HepG2 (cell line): ENCODE measurements at regions not wholly inside any gene's neighbourhood (a gene's known extent, or its start where the extent isn't known, plus 50 kb on each side); places are given as distances from the start of the nearest gene placed in this dataset.

ENCODE experiments used
- ATAC-seq: fragments of 200-7000 bp; cut with Tn5 transposase; 3 replicates; pipeline ENCODE4 v1.9.1; 2020; ENCODE audit warnings: mild to moderate bottlenecking, moderate library complexity
- BruUV-seq: library from RNA; stranded (reverse); fragments of 400-500 nt; replicated peaks from 2 replicates; lab custom pipeline; 2021; lab: Mats Ljungman, UMichigan
- CTCF ChIA-PET: fragments of 300-600 bp; formaldehyde crosslinking; extraction: SDS; loops from one replicate; lab custom pipeline; 2021; ENCODE audit warnings: low total read pairs, inconsistent platforms, low intra/inter-chr PET ratio; lab: Yijun Ruan, JAX
- POLR2A ChIA-PET: fragments of 350-600 bp; sonication (Branson Sonifier 250); formaldehyde crosslinking; loops from one replicate; lab custom pipeline; 2020; ENCODE audit warnings: antibody characterized with exemption, inconsistent platforms; lab: Yijun Ruan, JAX
- DNase-seq: peaks from one replicate; pipeline ENCODE4 v3.0.0-alpha.2; 2015; ENCODE audit warnings: low spot score
- FAIRE-seq: peaks from 3 replicates; lab custom pipeline; 2011; peaks lifted over from hg19 to GRCh38; lab: Jason Lieb, UNC
- H2AFZ ChIP-seq: one replicate; pipeline ENCODE4 v1.6.1; 2011; ENCODE audit warnings: low read length, inconsistent platforms
- H3K27ac ChIP-seq: fragments of 300-600 bp; 3 replicates; pipeline ENCODE4 v1.8.0; 2011; ENCODE audit warnings: mixed run types, mild to moderate bottlenecking, mixed read lengths, low read length, inconsistent platforms; ENCODE audit not compliant: insufficient read depth; ENCODE audit errors: extremely low read length
- H3K27me3 ChIP-seq, 2 experiments: fragments of 200-600 bp in 1 of 2; 2 replicates in 1 of 2; 3 replicates in 1 of 2; pipeline versions ENCODE4 v1.6.0 to v1.8.0; 2011; ENCODE audit warnings: low read length in 2 of 2, mild to moderate bottlenecking in 2 of 2, moderate library complexity in 2 of 2, inconsistent platforms in 1 of 2; ENCODE audit not compliant: insufficient read depth in 2 of 2, control insufficient read depth in 1 of 2
- H3K36me3 ChIP-seq, 2 experiments: fragments of 200-600 bp in 1 of 2; replicated peaks in 1 of 2; 2 replicates in 1 of 2; 3 replicates in 1 of 2; pipeline versions ENCODE4 v1.5.1 to v1.8.0; 2011; ENCODE audit warnings: low read length in 2 of 2, inconsistent platforms in 1 of 2; ENCODE audit not compliant: insufficient read depth in 2 of 2, control insufficient read depth in 1 of 2
- H3K4me1 ChIP-seq: 2 replicates; pipeline ENCODE4 v1.5.1; 2012; ENCODE audit warnings: low read length, inconsistent platforms; ENCODE audit not compliant: insufficient read depth
- H3K4me2 ChIP-seq: 2 replicates; pipeline ENCODE4 v1.6.0; 2011; ENCODE audit warnings: low read depth, low read length, inconsistent platforms
- H3K4me3 ChIP-seq, 3 experiments: fragments of 200-600 bp in 1 of 3; sonication (generic), shearing (Covaris generic) in 1 of 3; replicated peaks in 1 of 3; 2 replicates each; pipeline ENCODE4 v1.5.1; 2011 to 2016; ENCODE audit warnings: low read length in 3 of 3, inconsistent platforms in 2 of 3, low read depth in 2 of 3, mild to moderate bottlenecking in 2 of 3, control low read depth in 1 of 3, mixed read lengths in 1 of 3; ENCODE audit not compliant: insufficient read depth in 1 of 3
- H3K79me2 ChIP-seq: one replicate; pipeline ENCODE4 v1.6.1; 2011; ENCODE audit warnings: low read length, inconsistent platforms; ENCODE audit not compliant: insufficient read depth
- H3K9ac ChIP-seq: 2 replicates; pipeline ENCODE4 v1.6.0; 2011; ENCODE audit warnings: mild to moderate bottlenecking, low read depth, low read length, inconsistent platforms; ENCODE audit not compliant: insufficient read depth
- H3K9me3 ChIP-seq: 2 replicates; pipeline ENCODE4 v1.5.1; 2012; ENCODE audit warnings: mild to moderate bottlenecking, low read length
- H4K20me1 ChIP-seq: 2 replicates; pipeline ENCODE4 v1.6.0; 2011; ENCODE audit warnings: inconsistent platforms, mild to moderate bottlenecking, low read length, moderate library complexity; ENCODE audit not compliant: insufficient read depth
- E2F5 ChIP-seq: sonication (generic); formaldehyde crosslinking; conservative IDR thresholded peaks from 2 replicates; pipeline ENCODE4 v1.4.0; 2020; ENCODE audit warnings: missing genetic modification reagents
- GPBP1L1 ChIP-seq: sonication (generic); formaldehyde crosslinking; IDR thresholded peaks from 2 replicates; pipeline ENCODE4 v1.5.0; 2020; ENCODE audit warnings: mild to moderate bottlenecking, missing genetic modification reagents
- HIVEP1 ChIP-seq: sonication (generic); formaldehyde crosslinking; IDR thresholded peaks from 2 replicates; pipeline ENCODE4 v1.4.0; 2020; ENCODE audit warnings: mild to moderate bottlenecking, missing genetic modification reagents
- MAFF ChIP-seq: IDR thresholded peaks from 2 replicates; pipeline ENCODE4 v1.6.1; 2011; ENCODE audit warnings: low read depth, low read length, improper control_type of control experiment
- MAFK ChIP-seq, 2 experiments: IDR thresholded peaks in 1 of 2; conservative IDR thresholded peaks in 1 of 2; 2 replicates each; pipeline ENCODE4 v1.6.1; 2011; ENCODE audit warnings: improper control_type of control experiment in 2 of 2, low read length in 2 of 2
- RAD51 ChIP-seq: fragments of 450-650 bp; IDR thresholded peaks from 2 replicates; pipeline ENCODE4 v1.6.1; 2016; ENCODE audit warnings: borderline replicate concordance
- SMARCC2 ChIP-seq: fragments of 450-650 bp; IDR thresholded peaks from 2 replicates; pipeline ENCODE4 v1.6.1; 2017; ENCODE audit warnings: antibody characterized with exemption, mild to moderate bottlenecking
- SNRNP70 ChIP-seq: fragments of 200-400 bp; formaldehyde crosslinking; IDR thresholded peaks from 2 replicates; pipeline ENCODE4 v1.6.1; 2017; ENCODE audit warnings: mild to moderate bottlenecking, low read depth, low read length, moderate library complexity
- STAT5B ChIP-seq: sonication (generic); formaldehyde crosslinking; IDR thresholded peaks from 2 replicates; pipeline ENCODE4 v1.4.0; 2020; ENCODE audit warnings: missing genetic modification reagents
- ZKSCAN5 ChIP-seq: sonication (generic); formaldehyde crosslinking; IDR thresholded peaks from 2 replicates; pipeline ENCODE4 v1.5.1; 2020; ENCODE audit warnings: mild to moderate bottlenecking, missing genetic modification reagents
- ZNF773 ChIP-seq: sonication (generic); formaldehyde crosslinking; IDR thresholded peaks from 2 replicates; pipeline ENCODE4 v1.4.0; 2020; ENCODE audit warnings: missing genetic modification reagents, borderline replicate concordance
- ZSCAN29 ChIP-seq: sonication (generic); formaldehyde crosslinking; conservative IDR thresholded peaks from 2 replicates; pipeline ENCODE4 v1.4.0; 2020; ENCODE audit warnings: mild to moderate bottlenecking, missing genetic modification reagents
- WGBS: methylation state at CpG from one replicate; pipeline ENCODE4 v1.1.6; 2017; ENCODE audit warnings: low lambda C conversion rate; 5-methylcytosine and 5-hydroxymethylcytosine counted together
- in situ Hi-C: cut with HindIII; loops from 2 replicates; pipeline ENCODE4 v1.10.0; 2017; ENCODE audit warnings: low pct_unique_long_range_greater_than_20kb; ENCODE audit not compliant: extremely low pct_ligation_motif_present
- intact Hi-C: fragments of 100-400 bp; cut with micrococcal nuclease; formaldehyde crosslinking; loops from one replicate; pipeline ENCODE4 v1.10.0; 2022; ENCODE audit not compliant: unreplicated experiment

- no peak for TF ChIP-seq GPBP1L1 (CRISPR knock-in tag)
- no peak for TF ChIP-seq STAT5B (CRISPR knock-in tag)
- no peak for TF ChIP-seq SMARCC2
These were observed 1953.9 kb upstream of the CDH6 start (continued) for GRCh38 chr5:29239606-29240005.

DNA sequence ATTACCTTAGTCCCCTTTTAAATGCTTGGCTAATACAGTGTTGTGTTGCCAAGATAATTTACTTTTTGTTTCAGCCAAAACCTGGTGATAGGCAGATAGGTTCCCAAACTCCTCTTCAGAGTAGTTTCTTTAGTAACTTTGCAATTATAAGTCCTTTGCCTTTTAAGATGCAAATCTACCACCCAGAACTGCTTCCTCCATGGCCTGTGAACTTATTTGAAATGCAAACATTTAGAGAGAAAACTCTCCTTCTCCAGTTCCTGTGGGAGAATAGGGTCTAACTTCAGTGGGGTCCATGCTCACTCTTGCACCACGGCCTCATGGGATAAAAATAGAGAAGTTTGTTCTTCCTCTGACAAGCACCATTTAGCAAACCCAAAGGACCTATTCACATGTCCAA lies 1955.4 kb upstream of the CDH6 start:
- Histone ChIP-seq H3K27me3 (no peaks in the 10 kb centered on the region), H3K4me2 (no peak overlapping the region), H2AFZ (no peak overlapping the region), H3K9me3 (no peaks in the 10 kb centered on the region), H3K79me2 (no peaks in the 10 kb centered on the region), H3K27ac (no peak overlapping the region), H4K20me1 (no peaks in the 10 kb centered on the region), H3K4me3 (no peak overlapping the region), H3K4me1 (no peaks in the 10 kb centered on the region), H3K36me3 (no peaks in the 10 kb centered on the region), H3K9ac (no peak overlapping the region)
- in situ Hi-C loops: no loop called here
- ChIA-PET CTCF (no interaction called here), POLR2A (no interaction called here)
- ATAC-seq: no peak
- FAIRE-seq: no peak
- 0% methylated on average over 1 of the region's 1 CpG for WGBS
- DNase-seq: no peak
- TF ChIP-seq RAD51: no peak
- no peak for TF ChIP-seq ZNF773 (CRISPR knock-in tag)
- BruUV-seq: no TSS peak
- intact Hi-C loops: no loop called here

- DNase-seq (no peak), FAIRE-seq (no peak), ATAC-seq (no peak)
- BruUV-seq: no TSS peak
- in situ Hi-C loops (no loop called here), intact Hi-C loops (no loop called here)
- no peaks in the 10 kb centered on the region for H3K9me3 ChIP-seq
- no peak overlapping the region for H2AFZ ChIP-seq
- no peaks in the 10 kb centered on the region for H3K4me1 ChIP-seq
- H3K36me3 ChIP-seq: no peaks in the 10 kb centered on the region
- H3K27ac ChIP-seq: no peak overlapping the region
- H3K9ac ChIP-seq: no peak overlapping the region
- no peak overlapping the region for H3K4me3 ChIP-seq
- no peaks in the 10 kb centered on the region; a peak in 1 of 5 replicates for H3K27me3 ChIP-seq
- ChIA-PET CTCF (no interaction called here), POLR2A (no interaction called here)
- H3K79me2 ChIP-seq: no peaks in the 10 kb centered on the region
- TF ChIP-seq HIVEP1 (CRISPR knock-in tag) (no peak), MAFF (peak; percentile 62), E2F5 (CRISPR knock-in tag) (no peak), SNRNP70 (no peak), ZKSCAN5 (no peak), ZSCAN29 (CRISPR knock-in tag) (no peak), MAFK (conservative IDR thresholded peaks at IDR 0.05 in 1 of 2, IDR thresholded peaks at IDR 0.05 in 1 of 2; ENCODE audit: low read length in 2 of 2) (peak; percentile 51 to 82)
- WGBS: 8% methylated on average over 1 of the region's 1 CpG
- H4K20me1 ChIP-seq: no peaks in the 10 kb centered on the region
- no peak overlapping the region for H3K4me2 ChIP-seq
These were observed 1962.3 kb upstream of the CDH6 start for GRCh38 chr5:29231154-29231553.
